NCI-H2196 treated with DMSO at 0.1 percent for 48 hours (cell line): ENCODE measurements at regions not wholly inside any gene's neighbourhood (a gene's known extent, or its start where the extent isn't known, plus 50 kb on each side); places are given as distances from the start of the nearest gene placed in this dataset.

Experiments used
- DNase-seq: peaks from one replicate; lab custom pipeline; 2025; ENCODE audit not compliant: unreplicated experiment; lab: John Stamatoyannopoulos, UW

DNA sequence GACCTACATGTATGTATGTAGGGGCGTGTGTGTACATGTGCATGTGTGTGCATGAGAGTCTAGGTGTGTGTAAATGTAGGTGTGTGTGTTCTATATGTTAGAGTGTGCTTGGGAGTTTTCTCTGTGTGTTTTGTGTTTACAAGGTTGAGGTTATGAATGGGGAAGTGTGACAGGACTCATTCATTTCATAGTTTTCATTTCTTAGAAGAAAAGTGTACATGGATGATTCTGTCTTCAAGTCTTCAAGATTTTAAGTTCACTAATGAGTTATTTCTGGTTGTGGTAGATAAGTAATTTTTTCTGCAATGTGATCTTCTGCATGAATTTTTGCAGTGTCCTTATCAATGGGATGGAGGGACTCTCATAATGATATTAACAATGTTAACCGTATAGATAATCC lies 118.2 kb upstream of the SLC10A2 start:
- no peak for DNase-seq

DNA sequence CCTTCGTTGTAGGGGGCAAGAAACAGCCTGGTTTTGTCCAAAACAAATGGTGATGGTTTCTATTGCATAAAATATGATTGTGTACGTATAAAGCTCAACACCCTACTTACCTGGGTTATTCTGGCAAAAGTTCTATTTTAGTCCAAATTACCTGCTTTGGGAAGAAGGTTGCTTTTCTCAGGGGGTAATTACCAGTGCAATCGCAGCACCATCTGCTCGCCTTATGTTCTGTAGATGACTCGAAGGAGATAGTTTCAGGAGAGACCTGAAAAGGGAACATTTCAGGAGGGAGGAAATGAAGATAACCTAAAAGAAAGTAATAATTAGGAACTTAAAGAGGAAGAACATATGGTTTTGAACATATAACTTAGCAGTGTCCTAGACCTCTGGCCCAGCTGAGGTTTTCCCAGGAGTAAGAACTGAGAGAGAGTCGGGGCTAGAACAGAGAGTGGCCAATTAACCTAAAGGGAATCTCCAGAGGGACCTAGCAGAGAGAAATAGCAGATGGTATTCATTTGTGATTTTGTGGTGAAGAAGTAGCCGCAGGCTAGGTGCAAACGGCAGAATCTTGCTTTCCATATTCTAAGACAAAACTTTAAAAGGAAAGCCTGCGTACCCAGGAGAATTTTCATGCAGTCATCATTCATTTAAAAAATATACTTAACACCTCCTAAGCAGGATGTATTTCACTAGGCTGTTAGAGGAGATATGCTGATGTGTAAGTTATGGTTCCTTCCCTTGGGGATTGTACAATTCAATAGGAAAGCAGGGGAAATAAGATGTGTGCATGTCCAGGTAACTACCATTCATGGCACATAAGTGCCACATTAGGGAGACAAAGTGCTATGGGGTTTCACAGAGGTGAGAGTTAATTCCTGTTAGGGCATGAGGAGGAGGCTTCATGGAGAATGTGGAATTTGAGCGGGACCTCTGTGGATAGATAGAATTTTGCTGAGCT lies 113.0 kb upstream of the SLC10A2 start:
- DNase-seq = no peak

DNA sequence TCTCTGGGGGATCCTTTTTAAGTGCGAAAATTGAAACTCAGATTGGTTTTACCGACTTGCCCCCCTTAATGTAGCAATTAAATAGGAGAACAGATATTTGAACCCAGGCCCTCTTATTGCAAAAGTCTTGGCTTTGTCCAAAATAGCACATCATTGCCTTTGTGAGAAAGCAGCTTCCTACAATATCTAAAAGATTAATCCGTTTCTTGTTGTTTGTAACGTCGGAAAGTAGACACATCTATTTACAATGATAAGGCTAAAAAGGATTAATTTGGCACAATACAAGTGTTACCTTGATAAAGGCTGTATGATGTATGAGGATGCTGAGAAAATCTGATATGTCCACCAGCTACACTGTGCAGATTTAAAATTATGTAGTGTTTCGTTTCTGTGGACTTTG lies 108.7 kb upstream of the SLC10A2 start:
- no peak for DNase-seq

DNA sequence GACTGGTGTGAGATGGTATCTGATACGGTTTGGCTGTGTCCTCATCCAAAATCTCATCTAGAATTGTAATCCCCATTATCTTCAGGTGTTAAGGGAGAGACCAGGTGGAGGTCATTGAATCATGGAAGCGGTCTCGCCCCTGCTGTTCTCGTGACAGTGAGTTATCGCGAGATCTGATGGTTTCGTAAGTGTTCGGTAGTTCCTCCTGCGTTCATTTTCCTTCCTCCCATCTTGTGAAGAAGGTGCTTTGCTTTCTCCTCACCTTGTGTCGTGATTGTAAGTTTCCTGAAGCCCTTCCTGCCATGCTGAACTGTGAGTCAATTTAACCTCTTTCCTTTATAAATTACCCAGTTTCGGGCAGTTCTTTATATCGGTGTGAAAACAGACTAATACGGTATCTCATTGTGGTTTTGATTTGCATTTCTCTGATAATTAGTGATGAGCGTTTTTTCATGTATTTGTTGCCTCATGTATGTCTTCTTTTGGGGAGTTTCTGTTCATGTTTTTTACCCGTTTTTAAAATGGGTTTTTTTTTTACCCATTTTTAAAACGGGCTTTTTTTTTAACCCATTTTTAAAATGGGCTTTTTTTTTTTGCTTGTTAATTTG lies 102.8 kb upstream of the SLC10A2 start:
- DNase-seq = no peak

DNA sequence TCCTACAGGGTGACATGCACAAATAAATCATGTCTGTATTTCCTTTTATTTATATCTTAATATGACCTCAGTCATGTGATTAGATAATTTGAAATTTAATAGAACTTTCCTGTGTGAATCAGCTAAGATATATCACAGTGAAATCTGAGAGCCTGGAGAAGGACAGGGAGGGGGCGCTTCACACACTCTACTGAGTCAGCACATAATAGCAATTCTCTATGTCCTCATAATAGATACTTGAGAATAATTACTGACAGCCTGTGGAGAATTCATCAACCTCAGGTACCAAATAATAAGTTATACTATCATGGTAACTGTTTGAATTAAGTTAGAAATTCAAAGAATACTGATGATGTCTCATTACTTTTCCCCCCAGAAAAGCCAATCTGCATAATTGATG lies 98.0 kb upstream of the SLC10A2 start:
- no peak for DNase-seq

DNA sequence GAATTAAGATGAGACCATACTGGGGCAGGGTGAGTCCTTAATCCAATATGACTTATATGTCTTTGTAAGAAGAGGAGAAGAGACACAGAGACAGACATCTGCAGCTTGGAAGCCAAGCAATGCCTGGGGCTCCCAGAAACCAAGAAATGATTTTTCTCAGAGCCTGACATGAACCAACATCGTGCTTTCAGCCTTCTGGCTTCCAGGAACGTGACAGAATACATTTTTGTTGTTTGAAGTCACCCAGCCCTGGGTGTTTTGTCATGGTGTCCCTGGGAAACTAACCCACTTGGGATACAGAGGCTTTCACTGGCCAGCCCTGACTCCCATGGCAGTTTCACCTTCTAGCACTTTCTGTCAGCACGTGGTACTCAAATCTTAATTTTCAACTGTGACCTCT lies 95.3 kb upstream of the SLC10A2 start:
- DNase-seq = no peak

DNA sequence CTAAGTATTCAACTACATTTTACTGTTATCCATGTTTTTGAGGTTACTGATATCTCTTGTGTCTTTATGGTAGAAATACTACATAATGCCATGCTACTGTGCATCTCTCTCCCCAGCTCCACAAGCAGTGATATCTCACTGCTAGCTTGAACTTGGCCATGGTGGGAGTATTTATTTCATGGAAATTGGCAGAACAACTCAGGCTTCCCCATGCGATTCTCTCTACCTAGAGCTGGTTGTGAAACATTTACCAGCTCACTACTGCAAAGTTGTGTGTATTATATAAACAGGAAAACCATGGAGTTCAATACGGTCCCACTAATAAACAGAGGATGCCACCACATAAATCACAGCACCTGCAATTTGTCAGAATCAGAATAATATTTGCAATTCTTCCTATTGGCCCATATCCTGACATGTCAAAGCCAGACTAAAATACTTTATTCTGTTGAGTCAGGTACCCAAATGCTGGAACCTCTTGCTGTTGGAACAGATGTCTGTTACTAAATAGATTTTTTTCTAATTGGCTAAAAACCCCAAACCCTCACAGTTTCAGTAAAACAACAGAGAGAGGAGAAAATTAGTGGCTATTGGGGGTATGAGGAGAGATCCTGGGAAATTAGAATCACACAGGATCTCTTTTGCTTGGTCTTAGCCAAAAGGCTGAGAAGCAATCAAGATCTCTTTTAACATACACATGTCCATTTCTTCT lies 91.4 kb upstream of the SLC10A2 start:
- DNase-seq = no peak

DNA sequence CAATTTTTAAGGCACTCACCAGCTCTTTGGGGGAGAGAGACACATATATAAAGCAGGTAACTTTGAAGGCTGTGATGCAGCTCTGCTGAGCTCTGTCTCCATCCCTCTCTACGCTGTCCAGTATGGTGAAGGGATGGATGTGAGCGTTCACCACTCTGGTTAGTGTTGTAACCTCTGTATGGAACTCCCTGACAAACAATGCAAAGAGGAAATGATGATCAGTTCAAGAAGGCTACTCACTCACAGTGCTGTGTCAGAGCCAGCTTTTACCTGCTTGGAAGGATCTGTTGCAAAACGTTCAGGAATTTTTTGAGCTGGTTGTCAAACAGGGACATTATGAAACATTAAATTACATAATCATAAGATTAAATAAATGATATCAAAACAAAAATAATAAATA lies 90.8 kb upstream of the SLC10A2 start:
- DNase-seq = no peak

DNA sequence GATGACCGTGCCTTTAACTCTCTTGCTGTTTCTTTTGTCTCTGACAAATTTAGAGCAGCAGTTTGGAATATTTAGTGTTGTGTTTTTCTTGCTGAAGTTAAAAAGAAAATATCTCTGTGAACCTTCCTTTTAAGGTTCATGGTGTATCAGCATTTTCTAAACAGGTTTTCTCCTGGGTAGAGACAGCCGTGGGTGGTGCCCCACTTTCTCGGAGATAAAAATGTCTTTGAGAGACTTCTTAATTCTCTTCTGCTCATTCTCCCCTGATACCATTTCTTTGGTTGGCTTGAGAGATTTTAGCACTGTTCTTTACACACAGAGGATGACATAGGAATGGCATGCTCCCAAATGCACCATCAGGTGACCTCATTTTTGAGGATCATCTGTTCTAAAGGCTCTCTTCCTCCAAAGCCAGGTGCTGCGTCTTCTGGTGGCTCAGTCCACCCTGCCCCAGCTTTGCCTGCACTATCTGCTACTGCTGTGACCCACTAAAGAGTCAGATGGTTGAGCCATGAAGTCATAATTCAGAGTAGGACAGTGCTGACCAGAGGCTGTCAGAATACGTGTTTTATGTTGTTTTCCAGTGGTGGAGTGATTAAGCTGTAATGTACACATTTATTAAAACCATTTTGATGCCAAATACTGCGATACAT lies 90.3 kb upstream of the SLC10A2 start:
- no peak for DNase-seq

DNA sequence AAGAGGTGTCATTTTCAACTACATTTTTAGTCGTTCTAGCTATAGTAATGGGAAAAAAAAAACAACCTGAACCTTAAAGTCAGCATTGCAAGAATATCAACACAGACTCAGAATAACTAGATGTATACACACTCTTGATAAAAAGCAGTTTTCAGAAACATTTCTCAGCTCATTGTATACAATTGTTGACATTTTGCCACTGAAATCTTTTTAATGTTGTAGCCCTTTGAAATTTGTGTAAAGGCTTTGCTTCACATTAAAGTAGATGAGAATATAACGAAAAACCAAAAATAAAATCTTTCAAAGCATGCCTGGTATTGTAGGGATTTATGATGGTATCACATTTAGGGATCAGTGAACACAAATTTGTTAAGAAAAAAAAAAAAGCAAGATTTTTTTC lies 87.2 kb upstream of the SLC10A2 start:
- no peak for DNase-seq

DNA sequence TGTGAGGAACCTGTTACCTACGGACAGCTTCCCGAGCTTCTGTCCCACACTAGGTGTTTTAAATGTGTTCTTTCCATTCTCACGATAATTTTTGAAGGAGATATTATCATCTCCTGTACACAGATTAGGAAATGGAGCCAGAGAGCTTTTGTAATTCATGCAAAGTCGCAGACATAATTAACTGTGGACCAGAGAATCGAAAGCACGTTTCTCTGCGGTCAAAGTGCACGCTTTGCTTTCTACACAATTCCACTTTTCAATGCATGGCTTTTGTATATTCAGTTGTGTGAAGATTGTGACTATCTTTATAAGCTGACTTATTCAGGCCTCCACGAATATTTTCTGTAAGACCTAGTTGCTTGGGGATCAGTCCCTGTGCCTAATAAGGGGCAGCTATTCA lies 81.7 kb upstream of the SLC10A2 start:
- no peak for DNase-seq

DNA sequence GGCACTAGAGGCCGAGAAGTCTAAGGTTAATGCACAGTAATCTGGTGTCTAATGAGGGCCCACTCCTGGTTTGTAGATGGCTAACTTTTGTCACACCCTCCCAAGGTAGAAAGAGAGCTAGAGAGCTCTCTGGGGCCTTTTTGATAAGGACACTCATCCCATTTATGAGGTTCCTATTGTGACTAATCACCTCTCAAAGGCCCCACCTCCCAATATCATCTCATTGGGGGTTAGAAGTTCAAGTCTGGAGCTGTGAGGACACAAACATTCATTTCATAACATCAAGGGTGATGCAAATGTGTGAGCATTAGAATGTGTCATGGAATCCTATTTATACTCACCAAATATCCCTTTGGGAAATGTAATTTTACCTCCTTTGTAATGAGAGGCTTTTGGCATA lies 79.2 kb upstream of the SLC10A2 start:
- DNase-seq = no peak

DNA sequence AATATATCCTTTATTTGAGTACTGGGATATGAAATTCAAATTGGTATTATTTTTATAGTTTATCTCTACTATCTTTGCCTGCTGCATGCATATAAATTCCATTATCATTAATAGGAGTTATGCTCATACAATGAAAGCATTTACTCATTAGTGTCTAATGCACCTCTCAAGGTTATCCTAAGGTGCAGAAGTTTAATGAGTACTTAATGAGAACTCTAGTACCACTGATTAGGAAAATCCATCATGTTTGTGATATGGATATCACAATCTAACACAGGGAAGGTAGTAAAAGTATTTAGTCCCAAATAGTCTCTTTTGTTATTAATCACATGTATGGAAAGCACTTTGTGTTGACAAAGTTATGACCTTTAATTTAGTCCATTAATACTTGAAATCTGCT lies 77.2 kb upstream of the SLC10A2 start:
- DNase-seq = no peak

DNA sequence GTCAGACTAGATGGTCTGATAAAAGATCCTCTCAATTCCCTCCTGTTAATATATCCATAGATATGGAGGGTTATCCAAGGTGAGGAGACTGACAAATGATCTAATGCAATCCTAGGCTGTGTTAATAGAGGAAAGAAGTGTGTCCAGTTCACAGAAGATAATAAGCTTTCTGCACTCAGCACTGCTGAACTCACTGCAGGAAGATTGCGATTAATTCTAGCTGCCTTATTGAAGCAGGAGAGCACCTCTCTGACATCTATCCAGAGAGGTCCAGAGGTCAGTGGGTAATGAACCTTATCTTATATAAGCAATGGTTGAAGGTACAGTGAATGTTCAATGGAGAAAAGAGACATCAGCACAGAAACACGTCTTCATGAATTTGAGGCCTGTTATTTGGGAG lies 75.9 kb upstream of the SLC10A2 start:
- DNase-seq = no peak

DNA sequence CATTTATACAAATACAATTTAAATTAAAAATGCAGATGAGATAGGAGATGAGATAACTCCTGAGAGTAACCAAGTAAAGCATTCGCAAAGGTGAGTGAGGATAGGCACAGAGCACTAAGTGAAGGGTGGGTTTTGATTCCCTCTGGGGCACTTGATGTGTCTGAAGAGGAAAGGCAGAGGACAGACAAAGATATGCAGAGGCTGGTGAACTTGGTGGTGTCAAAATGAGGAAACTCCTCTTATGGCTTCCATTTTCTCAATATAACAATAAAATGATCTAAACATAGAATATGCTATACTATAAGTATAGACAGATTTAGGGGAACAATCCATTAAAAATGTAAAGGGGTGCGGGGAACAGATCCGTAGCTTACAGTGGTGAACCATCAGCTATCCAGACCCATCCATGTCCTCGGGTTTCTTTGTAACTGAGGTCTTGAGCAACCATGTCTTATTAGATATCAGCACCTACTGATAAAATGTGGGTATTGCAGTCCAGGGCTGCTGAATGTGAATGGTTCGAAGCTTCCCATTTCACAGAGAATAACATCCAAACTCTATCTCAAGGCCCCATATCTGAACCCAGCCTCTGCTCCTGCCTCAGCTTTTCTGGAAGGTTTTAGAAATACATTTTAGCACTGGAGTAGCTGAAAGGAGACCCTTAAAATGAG lies 73.9 kb upstream of the SLC10A2 start:
- no peak for DNase-seq

DNA sequence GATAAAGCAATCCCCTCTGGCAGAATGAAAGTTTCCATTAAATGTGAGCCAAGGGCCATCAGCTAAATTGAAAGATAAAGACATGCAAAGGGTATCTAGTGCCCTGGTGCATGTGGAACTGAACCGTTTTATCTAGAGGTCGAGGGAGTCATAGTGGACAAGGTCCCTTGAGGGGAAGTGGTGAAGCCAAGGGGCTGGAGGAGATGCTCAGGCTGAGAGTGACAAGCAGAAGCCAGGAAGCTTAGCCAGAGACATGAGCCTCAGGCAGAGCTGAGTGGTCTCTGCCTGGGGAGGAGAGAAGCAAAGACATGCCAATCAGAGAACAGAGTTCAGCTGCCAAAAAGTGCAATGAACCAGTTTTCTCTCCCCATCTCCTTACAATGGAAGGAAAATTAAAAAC lies 68.1 kb upstream of the SLC10A2 start:
- no peak for DNase-seq

DNA sequence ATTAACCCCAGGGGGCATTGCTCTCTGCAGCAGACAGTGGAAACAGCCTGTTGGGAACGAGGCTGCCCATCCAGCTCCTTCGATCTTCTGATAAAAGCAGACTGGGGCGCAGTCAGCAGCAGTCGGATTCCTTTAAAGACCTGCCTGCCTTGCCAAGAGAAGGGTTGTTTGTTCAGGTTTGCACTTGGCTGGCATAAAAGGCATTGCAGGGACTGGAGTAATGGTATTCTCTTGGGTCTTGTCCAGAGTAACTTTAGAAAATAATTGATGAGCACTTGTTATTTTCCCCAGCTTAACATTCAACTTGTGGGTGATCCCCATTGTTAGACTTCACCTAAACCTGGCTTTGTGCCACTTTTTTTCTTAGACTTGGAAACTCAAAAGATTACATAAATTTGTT lies 67.3 kb upstream of the SLC10A2 start:
- no peak for DNase-seq

DNA sequence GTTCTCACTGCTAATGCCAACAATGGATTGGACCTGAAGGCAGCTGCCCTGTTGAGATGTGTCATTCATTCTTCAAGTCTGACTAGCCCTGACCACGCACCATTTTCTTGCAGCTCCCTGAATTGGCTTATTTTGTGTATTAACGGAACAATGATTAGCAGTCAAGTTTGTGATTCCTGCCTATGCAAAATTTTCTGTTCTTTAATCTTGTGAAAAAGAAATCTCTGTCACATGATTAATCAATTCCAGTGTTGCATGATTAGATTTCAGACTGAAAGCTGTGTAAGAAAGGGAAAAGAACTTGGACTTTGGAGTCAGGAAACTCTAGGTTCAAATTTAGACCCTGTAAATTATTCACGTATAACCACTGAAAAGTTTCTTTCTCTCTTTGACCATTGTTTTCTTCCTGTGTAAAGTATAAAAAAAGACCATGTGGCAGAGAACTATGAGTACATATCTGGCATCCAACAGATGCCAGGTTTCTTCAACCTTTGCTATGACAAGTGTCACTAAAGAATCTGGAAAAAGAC lies 64.5 kb upstream of the SLC10A2 start:
- DNase-seq = no peak

DNA sequence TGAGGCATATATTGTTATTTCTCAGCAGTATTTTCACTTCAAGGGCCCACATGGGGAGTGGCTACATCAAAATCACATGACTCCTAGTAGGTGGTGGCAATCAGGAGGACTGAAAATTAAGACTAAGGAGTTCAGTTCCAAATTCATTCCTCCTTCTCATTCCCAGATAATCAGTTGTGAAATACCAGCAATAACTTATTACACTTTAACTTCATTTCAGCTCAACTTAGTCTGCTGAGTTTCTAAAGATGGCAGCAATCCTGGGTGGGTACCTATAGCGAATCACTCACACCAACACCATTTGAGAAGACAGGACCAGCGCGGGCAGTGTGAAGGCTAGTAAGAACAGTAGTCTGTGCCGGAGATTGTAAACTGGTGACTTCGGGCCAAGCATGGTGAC lies 63.9 kb upstream of the SLC10A2 start:
- no peak for DNase-seq
